GM23338 (cell line): ENCODE measurements at regions not wholly inside any gene's neighbourhood (a gene's known extent, or its start where the extent isn't known, plus 50 kb on each side); places are given as distances from the start of the nearest gene placed in this dataset.

Source experiments
- ATAC-seq: fragments of 200-7000 bp; cut with Tn5 transposase; 3 replicates; pipeline ENCODE4 v1.9.1; 2020
- DNase-seq: peaks from one replicate; pipeline ENCODE4 v3.0.0-alpha.2; 2015; ENCODE audit warnings: low spot score
- H2AFZ ChIP-seq: fragments of 200-600 bp; sonication (generic); 2 replicates; pipeline ENCODE4 v1.8.0; 2016; ENCODE audit warnings: antibody characterized with exemption, mild to moderate bottlenecking, moderate library complexity
- H3F3A ChIP-seq: fragments of 200-600 bp; sonication (generic); replicated peaks from 2 replicates; pipeline ENCODE4 v1.8.0; 2017; ENCODE audit warnings: antibody characterized with exemption, mixed run types, low read depth
- H3K27ac ChIP-seq: fragments of 200-600 bp; sonication (generic); 2 replicates; pipeline ENCODE4 v1.6.1; 2016; ENCODE audit warnings: low read depth
- H3K27me3 ChIP-seq: fragments of 200-600 bp; sonication (generic); 2 replicates; pipeline ENCODE4 v1.8.0; 2016; ENCODE audit warnings: mild to moderate bottlenecking, mixed run types, moderate library complexity; ENCODE audit not compliant: insufficient read depth
- H3K36me3 ChIP-seq: fragments of 200-600 bp; sonication (generic); 2 replicates; pipeline ENCODE4 v1.8.0; 2016; ENCODE audit warnings: mild to moderate bottlenecking; ENCODE audit not compliant: insufficient read depth
- H3K4me1 ChIP-seq: fragments of 200-600 bp; sonication (generic); 2 replicates; pipeline ENCODE4 v1.8.0; 2016; ENCODE audit warnings: mild to moderate bottlenecking, moderate library complexity; ENCODE audit not compliant: insufficient read depth
- H3K4me2 ChIP-seq: fragments of 200-600 bp; sonication (generic); 2 replicates; pipeline ENCODE4 v1.7.1; 2017; ENCODE audit warnings: mixed run types
- H3K4me3 ChIP-seq: fragments of 200-600 bp; sonication (generic); 2 replicates; pipeline ENCODE4 v1.6.1; 2016; ENCODE audit warnings: mixed run types
- H3K79me2 ChIP-seq: fragments of 200-600 bp; sonication (generic); replicated peaks from 2 replicates; pipeline ENCODE4 v1.8.0; 2017; ENCODE audit warnings: mild to moderate bottlenecking; ENCODE audit not compliant: insufficient read depth
- H3K9me2 ChIP-seq: fragments of 200-600 bp; sonication (generic); 2 replicates; pipeline ENCODE4 v1.8.0; 2017; ENCODE audit not compliant: insufficient read depth
- H4K20me1 ChIP-seq: fragments of 200-600 bp; sonication (generic); replicated peaks from 2 replicates; pipeline ENCODE4 v1.8.0; 2017; ENCODE audit warnings: mild to moderate bottlenecking; ENCODE audit not compliant: insufficient read depth
- H3K27ac Mint-ChIP-seq: 2 replicates; pipeline ENCODE4 v1.8.0; 2020; ENCODE audit warnings: inconsistent platforms, mild to moderate bottlenecking, moderate library complexity, mixed read lengths
- H3K27me3 Mint-ChIP-seq: 3 replicates; pipeline ENCODE4 v1.8.0; 2022; ENCODE audit warnings: low read depth, mild to moderate bottlenecking, moderate library complexity, mixed read lengths, inconsistent platforms; ENCODE audit not compliant: insufficient read depth, poor library complexity
- H3K36me3 Mint-ChIP-seq: 3 replicates; pipeline ENCODE4 v1.8.0; 2021; ENCODE audit warnings: low read depth, mild to moderate bottlenecking, inconsistent platforms, moderate library complexity, mixed read lengths
- H3K4me1 Mint-ChIP-seq: 3 replicates; pipeline ENCODE4 v1.8.0; 2020; ENCODE audit warnings: mild to moderate bottlenecking, inconsistent platforms, mixed read lengths
- H3K4me3 Mint-ChIP-seq: 3 replicates; pipeline ENCODE4 v1.8.0; 2021; ENCODE audit warnings: moderate library complexity, mild to moderate bottlenecking, inconsistent platforms, mixed read lengths
- H3K9me3 Mint-ChIP-seq: 3 replicates; pipeline ENCODE4 v1.8.0; 2020; ENCODE audit warnings: moderate library complexity, mild to moderate bottlenecking, inconsistent platforms, mixed read lengths
- CTCF ChIP-seq, 2 experiments: fragments of 200-600 bp in 1 of 2; sonication (generic) in 1 of 2; conservative IDR thresholded peaks; 2 replicates each; pipeline versions ENCODE4 v1.5.1 to v1.6.1; 2016 to 2017; ENCODE audit warnings: antibody characterized with exemption in 2 of 2, low read depth in 2 of 2, mild to moderate bottlenecking in 2 of 2, moderate library complexity in 1 of 2
- EZH2 ChIP-seq: fragments of 200-600 bp; sonication (generic); IDR thresholded peaks from one replicate; pipeline ENCODE4 v1.8.0; 2017; ENCODE audit warnings: antibody characterized with exemption, mild to moderate bottlenecking, low read depth; ENCODE audit not compliant: unreplicated experiment
- NANOG ChIP-seq: IDR thresholded peaks from 2 replicates; pipeline ENCODE4 v1.6.1; 2016; ENCODE audit warnings: antibody characterized with exemption, borderline replicate concordance
- POLR2AphosphoS5 ChIP-seq: IDR thresholded peaks from 2 replicates; pipeline ENCODE4 v1.6.1; 2016; ENCODE audit warnings: antibody characterized with exemption, low read depth
- ZNF462 ChIP-seq: fragments of 250-450 bp; sonication (Bioruptor Pico); IDR thresholded peaks from 2 replicates; pipeline ENCODE4 v1.5.0; 2020; ENCODE audit warnings: mild to moderate bottlenecking, moderate library complexity

- TF ChIP-seq ZNF462 (CRISPR knock-in tag) (no peak), NANOG (no peak), POLR2AphosphoS5 (no peak)
Measured at GRCh38 chr19:31432201-31432810, 83.1 kb upstream of the TSHZ3 start (continued).

- no peak for ATAC-seq
- no peaks in the 10 kb centered on the region for H3K79me2 ChIP-seq
- no peak overlapping the region for H3K27ac Mint-ChIP-seq
- H3K36me3 Mint-ChIP-seq, result peaks cover 19% of the 10 kb centered on the region
- H3K9me2 ChIP-seq, result peaks cover 18% of the 10 kb centered on the region
- H3K27ac ChIP-seq, result no peak overlapping the region
- no peak for TF ChIP-seq EZH2
- no peak for TF ChIP-seq POLR2AphosphoS5
- no peak for TF ChIP-seq CTCF (conservative IDR thresholded peaks at IDR 0.05; ENCODE audit: low read depth in 2 of 2)
- no peak overlapping the region for H3K4me2 ChIP-seq
- H2AFZ ChIP-seq, result 0 out of 2 replicates have a peak overlapping the region, but pooled peaks have one; percentile 38
- no peaks in the 10 kb centered on the region for H3F3A ChIP-seq
- no peak overlapping the region for H3K4me3 ChIP-seq
- 0 out of 2 replicates have a peak, but pooled peaks cover 4% of the 10 kb centered on the region for H3K36me3 ChIP-seq
- DNase-seq, result no peak
- no peak overlapping the region for H3K4me3 Mint-ChIP-seq
- H3K27me3 Mint-ChIP-seq, result peaks cover 7% of the 10 kb centered on the region
- no peaks in the 10 kb centered on the region for H3K4me1 ChIP-seq
- no peaks in the 10 kb centered on the region for H3K27me3 ChIP-seq
- no peaks in the 10 kb centered on the region for H3K4me1 Mint-ChIP-seq
- no peaks in the 10 kb centered on the region for H4K20me1 ChIP-seq
- peaks cover 25% of the 10 kb centered on the region for H3K9me3 Mint-ChIP-seq
Measured at GRCh38 chr19:31436121-31436776, 87.0 kb upstream of the TSHZ3 start.
